Bronchial epithelial cell (primary cell): ENCODE measurements at regions not wholly inside any gene's neighbourhood (a gene's known extent, or its start where the extent isn't known, plus 50 kb on each side); places are given as distances from the start of the nearest gene placed in this dataset.

Experiments
- DNase-seq: peaks from one replicate; pipeline ENCODE4 v3.0.0-alpha.2; 2010; ENCODE audit warnings: low read depth
- FAIRE-seq: peaks from 2 replicates; lab custom pipeline; 2011; peaks lifted over from hg19 to GRCh38; lab: Jason Lieb, UNC
- H3K27me3 ChIP-seq: 2 replicates; pipeline ENCODE4 v1.5.1; 2011; ENCODE audit warnings: low read length; ENCODE audit not compliant: control insufficient read depth, insufficient read depth
- H3K36me3 ChIP-seq: 2 replicates; pipeline ENCODE4 v1.5.1; 2011; ENCODE audit warnings: low read length; ENCODE audit not compliant: control insufficient read depth, insufficient read depth
- H3K4me3 ChIP-seq: 2 replicates; pipeline ENCODE4 v1.5.1; 2011; ENCODE audit warnings: mild to moderate bottlenecking, low read depth, low read length, control low read depth
- TF ChIP-seq, protein P1 (sequence below): IDR thresholded peaks from 2 replicates; pipeline ENCODE4 v1.5.1; 2011; ENCODE audit warnings: mild to moderate bottlenecking, moderate library complexity, low read length, control low read depth, inconsistent platforms; ENCODE audit not compliant: insufficient read depth, severe bottlenecking

DNA sequence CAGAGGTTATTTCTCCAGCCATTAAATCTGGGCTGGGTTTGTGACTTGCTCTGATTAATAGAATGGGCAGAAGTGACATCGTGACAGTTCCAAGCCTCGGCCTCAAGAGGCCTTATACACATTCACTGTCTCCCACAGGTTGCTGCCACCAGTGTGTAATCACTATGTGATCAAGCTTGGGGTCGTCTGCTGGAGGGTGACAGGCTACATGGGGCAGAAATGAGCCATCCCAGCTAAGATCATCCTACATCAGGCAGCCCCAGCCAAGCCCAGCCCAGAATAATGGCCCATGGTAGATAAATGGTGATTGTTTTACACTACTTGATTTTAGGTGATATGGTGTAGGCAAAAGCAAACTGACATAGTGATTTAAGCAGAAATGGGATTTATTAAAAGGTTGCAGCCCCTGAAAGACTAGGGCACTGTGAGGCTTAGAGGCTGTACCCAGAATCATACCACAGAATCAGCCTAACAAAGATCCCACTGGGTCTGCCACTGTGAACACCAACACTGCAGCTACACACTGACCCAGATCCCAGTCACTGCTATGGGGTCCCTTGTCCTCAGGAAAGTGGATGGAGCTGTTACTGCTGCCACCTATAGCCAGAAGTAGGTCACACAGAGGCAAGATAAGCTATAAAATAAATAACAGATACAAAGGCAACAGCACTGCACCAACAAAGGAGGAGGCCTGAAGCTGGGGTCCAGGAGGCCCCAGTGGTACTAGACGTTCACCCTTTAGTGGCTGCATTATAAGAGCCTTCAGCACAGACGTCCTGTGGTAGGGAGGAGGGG, 159.6 kb upstream of the RBPJ start:
- TF ChIP-seq, protein P1, sequence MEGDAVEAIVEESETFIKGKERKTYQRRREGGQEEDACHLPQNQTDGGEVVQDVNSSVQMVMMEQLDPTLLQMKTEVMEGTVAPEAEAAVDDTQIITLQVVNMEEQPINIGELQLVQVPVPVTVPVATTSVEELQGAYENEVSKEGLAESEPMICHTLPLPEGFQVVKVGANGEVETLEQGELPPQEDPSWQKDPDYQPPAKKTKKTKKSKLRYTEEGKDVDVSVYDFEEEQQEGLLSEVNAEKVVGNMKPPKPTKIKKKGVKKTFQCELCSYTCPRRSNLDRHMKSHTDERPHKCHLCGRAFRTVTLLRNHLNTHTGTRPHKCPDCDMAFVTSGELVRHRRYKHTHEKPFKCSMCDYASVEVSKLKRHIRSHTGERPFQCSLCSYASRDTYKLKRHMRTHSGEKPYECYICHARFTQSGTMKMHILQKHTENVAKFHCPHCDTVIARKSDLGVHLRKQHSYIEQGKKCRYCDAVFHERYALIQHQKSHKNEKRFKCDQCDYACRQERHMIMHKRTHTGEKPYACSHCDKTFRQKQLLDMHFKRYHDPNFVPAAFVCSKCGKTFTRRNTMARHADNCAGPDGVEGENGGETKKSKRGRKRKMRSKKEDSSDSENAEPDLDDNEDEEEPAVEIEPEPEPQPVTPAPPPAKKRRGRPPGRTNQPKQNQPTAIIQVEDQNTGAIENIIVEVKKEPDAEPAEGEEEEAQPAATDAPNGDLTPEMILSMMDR: peak; percentile 29
- FAIRE-seq (no peak), DNase-seq (no peak)
- Histone ChIP-seq H3K4me3 (no peak overlapping the region), H3K36me3 (no peaks in the 10 kb centered on the region), H3K27me3 (no peaks in the 10 kb centered on the region)

DNA sequence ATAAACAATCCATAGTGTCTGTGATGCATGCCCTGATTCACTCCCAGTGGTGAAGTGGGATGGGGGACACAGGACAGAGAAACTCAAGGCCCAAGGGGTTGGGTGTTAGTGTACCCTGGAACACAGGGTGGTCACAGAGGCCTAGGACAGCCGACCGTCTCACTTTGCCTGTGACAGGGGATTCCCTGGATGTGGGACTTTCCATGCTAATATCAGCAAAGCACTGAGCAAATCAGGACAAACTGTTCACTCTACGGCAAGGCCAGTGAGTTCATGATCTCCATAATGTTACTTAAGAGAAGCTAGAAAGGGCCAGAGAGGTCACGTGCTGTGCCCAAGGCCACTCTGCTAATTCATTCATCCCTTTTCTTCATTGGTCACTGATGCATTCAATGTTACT, 158.7 kb upstream of the RBPJ start:
- no peak overlapping the region for H3K4me3 ChIP-seq
- DNase-seq (no peak), FAIRE-seq (no peak)
- TF ChIP-seq, protein P1: no peak
- H3K36me3 ChIP-seq: no peaks in the 10 kb centered on the region
- no peaks in the 10 kb centered on the region for H3K27me3 ChIP-seq

DNA sequence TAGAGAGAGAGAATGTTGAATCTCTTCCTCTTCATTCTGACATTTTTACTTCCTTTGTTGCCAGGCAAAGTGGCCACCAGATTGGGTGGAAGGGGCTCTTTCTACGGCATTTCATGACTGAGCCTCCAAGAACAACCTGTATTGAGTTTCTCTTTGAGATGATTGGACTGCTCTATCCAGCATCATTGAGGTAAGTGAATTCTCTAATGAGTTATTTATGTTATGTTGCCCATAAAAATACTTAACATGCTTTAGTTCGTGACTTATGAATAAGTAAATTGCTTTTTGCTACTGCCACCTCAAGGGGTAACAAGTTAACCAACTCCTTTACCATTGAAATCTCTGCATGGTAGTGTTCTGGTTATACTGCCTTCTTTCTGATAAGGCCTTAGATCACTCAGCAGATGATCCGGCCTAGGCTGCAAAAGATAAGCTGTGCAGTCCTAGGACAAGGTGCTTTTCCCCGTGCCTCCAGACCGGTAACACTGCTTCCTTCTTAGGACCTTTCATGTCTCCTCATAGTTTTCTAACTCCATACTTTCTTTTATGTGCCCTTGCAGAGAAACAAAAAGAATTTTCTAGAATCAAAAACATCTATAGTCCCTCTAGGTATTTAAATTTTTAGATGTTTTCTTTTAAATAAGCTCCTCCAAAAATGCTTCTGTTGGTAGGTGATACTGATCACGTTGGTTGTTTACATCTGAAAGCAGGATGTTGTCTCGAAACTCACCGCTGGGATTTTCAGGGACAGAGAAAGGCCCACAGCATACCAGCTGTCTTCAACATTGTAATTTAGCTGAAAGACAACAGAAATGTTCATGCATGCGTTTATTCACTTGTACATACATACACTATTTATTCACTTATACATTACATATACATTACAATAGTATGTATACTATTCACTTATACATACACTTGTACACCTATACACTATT, 157.1 kb upstream of the RBPJ start:
- Histone ChIP-seq H3K4me3 (no peak overlapping the region), H3K27me3 (no peaks in the 10 kb centered on the region), H3K36me3 (no peaks in the 10 kb centered on the region)
- DNase-seq: no peak
- TF ChIP-seq, protein P1: no peak
- FAIRE-seq: no peak

DNA sequence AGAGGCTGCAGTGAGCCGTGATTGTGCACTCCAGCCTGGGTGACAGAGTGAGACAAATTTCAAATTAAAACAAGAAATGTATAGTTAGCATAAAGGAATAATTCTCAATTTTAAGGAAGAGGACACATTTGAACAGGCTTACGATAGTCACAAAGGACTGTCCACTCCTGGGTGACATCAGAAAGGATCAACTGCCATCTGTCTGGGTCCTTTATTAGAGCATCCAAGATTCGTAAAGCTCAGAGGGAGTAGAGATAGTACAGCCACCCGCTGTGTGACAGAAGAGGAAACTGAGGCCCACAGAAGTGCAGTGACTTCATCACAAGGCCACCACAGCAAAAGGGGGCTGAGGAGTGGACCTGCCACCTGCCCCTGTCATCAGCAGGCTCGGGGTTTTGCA, 149.3 kb upstream of the RBPJ start:
- Histone ChIP-seq H3K4me3 (no peak overlapping the region), H3K36me3 (no peaks in the 10 kb centered on the region), H3K27me3 (peaks cover 2% of the 10 kb centered on the region)
- DNase-seq (no peak), FAIRE-seq (no peak)
- TF ChIP-seq, protein P1: no peak

DNA sequence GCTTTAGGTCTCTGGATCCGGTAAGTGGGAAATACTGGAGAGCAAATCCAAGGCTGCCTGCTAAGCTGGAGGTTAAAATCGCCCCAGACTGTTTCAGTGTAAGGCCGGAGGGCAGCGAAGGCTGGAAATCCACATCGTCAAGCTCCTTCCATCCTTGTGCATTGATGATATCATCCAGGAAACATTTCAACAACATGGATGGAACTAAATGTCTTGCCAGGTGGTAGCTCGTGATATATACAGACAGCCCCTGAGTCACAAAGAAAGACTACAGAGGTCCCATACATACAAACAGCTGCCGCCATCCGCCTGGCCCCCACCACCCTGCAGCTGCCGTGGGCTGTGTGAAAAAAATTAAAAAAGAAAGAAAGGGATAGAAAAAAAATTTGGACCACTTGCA, 148.9 kb upstream of the RBPJ start:
- TF ChIP-seq, protein P1: no peak
- H3K4me3 ChIP-seq: no peak overlapping the region
- H3K36me3 ChIP-seq: no peaks in the 10 kb centered on the region
- DNase-seq (no peak), FAIRE-seq (no peak)
- peaks cover 2% of the 10 kb centered on the region for H3K27me3 ChIP-seq
